Non-pigmented ciliary epithelial cell (primary cell): ENCODE measurements at regions not wholly inside any gene's neighbourhood (a gene's known extent, or its start where the extent isn't known, plus 50 kb on each side); places are given as distances from the start of the nearest gene placed in this dataset.

Source experiments
- DNase-seq: peaks from one replicate; pipeline ENCODE4 v3.0.0-alpha.2; 2010; ENCODE audit warnings: low read depth

GRCh38 chr1:213884942-213885341 lies 102.8 kb upstream of the PROX1 start:
- no peak for DNase-seq

GRCh38 chr1:213887842-213888241 lies 99.9 kb upstream of the PROX1 start:
- no peak for DNase-seq

- DNase-seq, result no peak
Measured at GRCh38 chr1:213891989-213892902, 95.5 kb upstream of the PROX1 start.

GRCh38 chr1:213898684-213899083 lies 89.1 kb upstream of the PROX1 start:
- DNase-seq, result no peak

GRCh38 chr1:213899413-213899812 lies 88.4 kb upstream of the PROX1 start:
- no peak for DNase-seq

GRCh38 chr1:213905344-213905743 lies 82.4 kb upstream of the PROX1 start:
- no peak for DNase-seq

GRCh38 chr1:213908521-213908920 lies 79.3 kb upstream of the PROX1 start:
- DNase-seq, result no peak

GRCh38 chr1:213914392-213914791 lies 73.4 kb upstream of the PROX1 start:
- DNase-seq, result no peak

GRCh38 chr1:213921311-213921710 lies 66.5 kb upstream of the PROX1 start:
- DNase-seq, result no peak

GRCh38 chr1:213921712-213922111 lies 66.1 kb upstream of the PROX1 start:
- DNase-seq, result no peak

GRCh38 chr1:213925531-213926182 lies 62.1 kb upstream of the PROX1 start:
- DNase-seq, result no peak

GRCh38 chr1:213927846-213928245 lies 59.9 kb upstream of the PROX1 start:
- DNase-seq, result no peak

- DNase-seq, result no peak
Measured at GRCh38 chr1:213929398-213929797, 58.4 kb upstream of the PROX1 start.

- no peak for DNase-seq
Measured at GRCh38 chr1:213931836-213932235, 55.9 kb upstream of the PROX1 start.

GRCh38 chr1:213933336-213933735 lies 54.4 kb upstream of the PROX1 start:
- no peak for DNase-seq

- DNase-seq, result peak; percentile 4
Measured at GRCh38 chr1:213934649-213935048, 53.1 kb upstream of the PROX1 start.

GRCh38 chr1:213936571-213936970 lies 51.2 kb upstream of the PROX1 start:
- no peak for DNase-seq
